ENCODE measurements at regions not wholly inside any gene's neighbourhood (a gene's known extent, or its start where the extent isn't known, plus 50 kb on each side); places are given as distances from the start of the nearest gene placed in this dataset.
"Not testable (repeated sequence)": the region's sequence is repeated elsewhere in the genome, so short reads cannot be mapped to it uniquely, and the experiment has no call there.

- H3K4me1 ChIP-seq (ENCODE audit: insufficient read depth) = no peaks in the 10 kb centered on the region
- no peaks in the 10 kb centered on the region for H3K9me2 ChIP-seq (ENCODE audit: insufficient read depth)
- no peak overlapping the region for H3K4me3 ChIP-seq
- H4K20me1 ChIP-seq (ENCODE audit: insufficient read depth) = no peaks in the 10 kb centered on the region
- no peaks in the 10 kb centered on the region for H3F3A ChIP-seq (ENCODE audit: insufficient read depth)
- 42 to 60% methylated on average over 3 of the region's 3 CpGs for WGBS, 2 experiments (ENCODE audit: low coverage in 1 of 2, low lambda C conversion rate in 2 of 2, missing lambda C conversion rate in 2 of 2)
- H3K4me2 ChIP-seq (ENCODE audit: unreplicated experiment) = no peak overlapping the region
- H2AFZ ChIP-seq = no peak overlapping the region
- H3K27me3 ChIP-seq (replicated peaks; ENCODE audit: insufficient read depth) = peaks cover 5% of the 10 kb centered on the region; the same call in 1 of the 2 replicates
- H3K79me2 ChIP-seq (ENCODE audit: insufficient read depth) = no peaks in the 10 kb centered on the region
- no peaks in the 10 kb centered on the region for H3K36me3 ChIP-seq (ENCODE audit: low read depth)
- no peak for TF ChIP-seq EZH2 (IDR thresholded peaks at IDR 0.05; ENCODE audit: insufficient read depth, poor library complexity, severe bottlenecking)
- no peak for TF ChIP-seq EZH2phosphoT487 (IDR thresholded peaks at IDR 0.05; ENCODE audit: insufficient read depth, low read depth)
- no peak overlapping the region for H3K9ac ChIP-seq
- no peak for DNase-seq
- in situ Hi-C loops (cut with MboI) = no loop called here
- H3K9me3 ChIP-seq (ENCODE audit: low read depth) = no peaks in the 10 kb centered on the region
- H3K27ac ChIP-seq = no peak overlapping the region
Measured at GRCh38 chr13:102538938-102539337, 57.8 kb upstream of the TPP2 start.

GRCh38 chr13:102536695-102537485, 59.9 kb upstream of the TPP2 start:
- 35 to 36% methylated on average over 8 of the region's 8 CpGs for WGBS, 2 experiments (ENCODE audit: low coverage in 1 of 2, low lambda C conversion rate in 2 of 2, missing lambda C conversion rate in 2 of 2)
- TF ChIP-seq EZH2 (IDR thresholded peaks at IDR 0.05; ENCODE audit: insufficient read depth, poor library complexity, severe bottlenecking) (no peak), EZH2phosphoT487 (IDR thresholded peaks at IDR 0.05; ENCODE audit: insufficient read depth, low read depth) (no peak)
- H4K20me1 ChIP-seq (ENCODE audit: insufficient read depth) = no peaks in the 10 kb centered on the region
- H3K4me2 ChIP-seq (ENCODE audit: unreplicated experiment) = no peak overlapping the region
- no peaks in the 10 kb centered on the region for H3K4me1 ChIP-seq (ENCODE audit: insufficient read depth)
- in situ Hi-C loops (cut with MboI) = no loop called here
- no peaks in the 10 kb centered on the region for H3F3A ChIP-seq (ENCODE audit: insufficient read depth)
- H2AFZ ChIP-seq = no peak overlapping the region
- no peak overlapping the region for H3K27ac ChIP-seq
- H3K36me3 ChIP-seq (ENCODE audit: low read depth) = no peaks in the 10 kb centered on the region
- H3K4me3 ChIP-seq = no peak overlapping the region
- H3K79me2 ChIP-seq (ENCODE audit: insufficient read depth) = no peaks in the 10 kb centered on the region
- H3K9me3 ChIP-seq (ENCODE audit: low read depth) = no peaks in the 10 kb centered on the region
- no peaks in the 10 kb centered on the region for H3K9me2 ChIP-seq (ENCODE audit: insufficient read depth)
- H3K9ac ChIP-seq = no peak overlapping the region
- no peaks in the 10 kb centered on the region for H3K27me3 ChIP-seq (replicated peaks; ENCODE audit: insufficient read depth)
- DNase-seq = no peak

GRCh38 chr13:102536196-102536595, 60.6 kb upstream of the TPP2 start:
- in situ Hi-C loops (cut with MboI) = no loop called here
- no peaks in the 10 kb centered on the region for H3K27me3 ChIP-seq (replicated peaks; ENCODE audit: insufficient read depth)
- H3K4me3 ChIP-seq = no peak overlapping the region
- no peaks in the 10 kb centered on the region for H3K4me1 ChIP-seq (ENCODE audit: insufficient read depth)
- no peaks in the 10 kb centered on the region for H4K20me1 ChIP-seq (ENCODE audit: insufficient read depth)
- H2AFZ ChIP-seq = no peak overlapping the region
- H3K79me2 ChIP-seq (ENCODE audit: insufficient read depth) = no peaks in the 10 kb centered on the region
- no peaks in the 10 kb centered on the region for H3K9me3 ChIP-seq (ENCODE audit: low read depth)
- H3K27ac ChIP-seq = no peak overlapping the region
- 21 to 29% methylated on average over 6 of the region's 6 CpGs for WGBS, 2 experiments (ENCODE audit: low coverage in 1 of 2, low lambda C conversion rate in 2 of 2, missing lambda C conversion rate in 2 of 2)
- no peaks in the 10 kb centered on the region for H3K36me3 ChIP-seq (ENCODE audit: low read depth)
- no peak for DNase-seq
- no peak for TF ChIP-seq EZH2 (IDR thresholded peaks at IDR 0.05; ENCODE audit: insufficient read depth, poor library complexity, severe bottlenecking)
- TF ChIP-seq EZH2phosphoT487 (IDR thresholded peaks at IDR 0.05; ENCODE audit: insufficient read depth, low read depth) = no peak
- no peak overlapping the region for H3K9ac ChIP-seq
- H3K4me2 ChIP-seq (ENCODE audit: unreplicated experiment) = no peak overlapping the region
- H3K9me2 ChIP-seq (ENCODE audit: insufficient read depth) = no peaks in the 10 kb centered on the region
- no peaks in the 10 kb centered on the region for H3F3A ChIP-seq (ENCODE audit: insufficient read depth)

- no peak for TF ChIP-seq EZH2phosphoT487 (IDR thresholded peaks at IDR 0.05; ENCODE audit: insufficient read depth, low read depth)
- TF ChIP-seq EZH2 (IDR thresholded peaks at IDR 0.05; ENCODE audit: insufficient read depth, poor library complexity, severe bottlenecking) = no peak
- Histone ChIP-seq H4K20me1 (ENCODE audit: insufficient read depth) (no peaks in the 10 kb centered on the region), H3K79me2 (ENCODE audit: insufficient read depth) (no peaks in the 10 kb centered on the region), H3K4me3 (no peak overlapping the region), H3K9me2 (ENCODE audit: insufficient read depth) (no peaks in the 10 kb centered on the region), H2AFZ (no peak overlapping the region), H3K36me3 (ENCODE audit: low read depth) (no peaks in the 10 kb centered on the region), H3K9me3 (ENCODE audit: low read depth) (no peaks in the 10 kb centered on the region), H3F3A (ENCODE audit: insufficient read depth) (no peaks in the 10 kb centered on the region), H3K4me1 (ENCODE audit: insufficient read depth) (no peaks in the 10 kb centered on the region), H3K27me3 (replicated peaks; ENCODE audit: insufficient read depth) (no peaks in the 10 kb centered on the region), H3K9ac (no peak overlapping the region), H3K27ac (no peak overlapping the region), H3K4me2 (ENCODE audit: unreplicated experiment) (no peak overlapping the region)
- in situ Hi-C loops (cut with MboI) = no loop called here
- WGBS, 2 experiments (ENCODE audit: low coverage in 1 of 2, low lambda C conversion rate in 2 of 2, missing lambda C conversion rate in 2 of 2) = 69 to 81% methylated on average over 2 of the region's 2 CpGs
- DNase-seq = no peak
Measured at GRCh38 chr13:102530751-102531150, 66.0 kb upstream of the TPP2 start.

GRCh38 chr13:102522251-102522650, 74.5 kb upstream of the TPP2 start:
- H3K36me3 ChIP-seq (ENCODE audit: low read depth); H3K9me3 ChIP-seq (ENCODE audit: low read depth); in situ Hi-C loops (cut with MboI); H4K20me1 ChIP-seq (ENCODE audit: insufficient read depth); H3K9ac ChIP-seq; DNase-seq; H3K27ac ChIP-seq; H3K4me3 ChIP-seq; H3K4me1 ChIP-seq (ENCODE audit: insufficient read depth); H3K27me3 ChIP-seq (replicated peaks; ENCODE audit: insufficient read depth); H3K79me2 ChIP-seq (ENCODE audit: insufficient read depth); H3K4me2 ChIP-seq (ENCODE audit: unreplicated experiment); H2AFZ ChIP-seq; H3F3A ChIP-seq (ENCODE audit: insufficient read depth); H3K9me2 ChIP-seq (ENCODE audit: insufficient read depth): not testable (repeated sequence)
- WGBS, 2 experiments (ENCODE audit: low coverage in 1 of 2, low lambda C conversion rate in 2 of 2, missing lambda C conversion rate in 2 of 2) = 49 to 52% methylated on average over 7 to 8 of the region's 8 CpGs

Measured in GM23248 (cell line).